ENCODE measurements at regions not wholly inside any gene's neighbourhood (a gene's known extent, or its start where the extent isn't known, plus 50 kb on each side); places are given as distances from the start of the nearest gene placed in this dataset.

DNA sequence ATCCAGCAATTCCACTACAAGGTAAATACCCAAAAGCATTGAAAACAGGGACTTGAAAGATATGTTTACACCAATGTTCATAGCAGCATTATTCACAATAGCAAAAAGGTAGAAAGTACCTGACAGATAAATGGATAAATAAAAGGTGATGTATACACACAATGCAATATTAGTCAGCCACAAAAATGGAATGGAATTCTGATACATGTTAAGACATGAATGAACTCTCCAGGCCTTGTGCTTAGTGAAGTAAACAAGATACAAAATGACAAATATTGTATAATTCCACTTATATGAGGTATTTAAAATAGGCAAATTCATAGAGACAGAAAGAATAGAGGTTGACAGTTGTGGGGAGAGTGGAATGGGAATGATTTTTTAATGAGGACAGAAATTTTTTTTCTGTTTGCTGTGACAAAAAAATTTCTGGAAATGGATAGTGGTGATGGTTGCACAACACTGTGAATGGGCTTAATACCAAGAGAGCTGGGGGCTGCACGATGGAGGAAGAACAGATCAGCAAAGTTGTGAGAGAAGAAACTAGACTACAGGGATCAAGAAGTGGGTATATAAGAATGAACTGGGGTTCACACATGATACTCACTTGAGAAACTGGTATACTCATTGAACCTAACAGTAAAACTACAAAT is 137.2 kb downstream of the MZT1 start:
- no peak for TF ChIP-seq EZH2 (IDR thresholded peaks at IDR 0.05)
- TF ChIP-seq, protein P1, sequence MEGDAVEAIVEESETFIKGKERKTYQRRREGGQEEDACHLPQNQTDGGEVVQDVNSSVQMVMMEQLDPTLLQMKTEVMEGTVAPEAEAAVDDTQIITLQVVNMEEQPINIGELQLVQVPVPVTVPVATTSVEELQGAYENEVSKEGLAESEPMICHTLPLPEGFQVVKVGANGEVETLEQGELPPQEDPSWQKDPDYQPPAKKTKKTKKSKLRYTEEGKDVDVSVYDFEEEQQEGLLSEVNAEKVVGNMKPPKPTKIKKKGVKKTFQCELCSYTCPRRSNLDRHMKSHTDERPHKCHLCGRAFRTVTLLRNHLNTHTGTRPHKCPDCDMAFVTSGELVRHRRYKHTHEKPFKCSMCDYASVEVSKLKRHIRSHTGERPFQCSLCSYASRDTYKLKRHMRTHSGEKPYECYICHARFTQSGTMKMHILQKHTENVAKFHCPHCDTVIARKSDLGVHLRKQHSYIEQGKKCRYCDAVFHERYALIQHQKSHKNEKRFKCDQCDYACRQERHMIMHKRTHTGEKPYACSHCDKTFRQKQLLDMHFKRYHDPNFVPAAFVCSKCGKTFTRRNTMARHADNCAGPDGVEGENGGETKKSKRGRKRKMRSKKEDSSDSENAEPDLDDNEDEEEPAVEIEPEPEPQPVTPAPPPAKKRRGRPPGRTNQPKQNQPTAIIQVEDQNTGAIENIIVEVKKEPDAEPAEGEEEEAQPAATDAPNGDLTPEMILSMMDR (IDR thresholded peaks at IDR 0.05), result no peak
